ENCODE measurements at regions not wholly inside any gene's neighbourhood (a gene's known extent, or its start where the extent isn't known, plus 50 kb on each side); places are given as distances from the start of the nearest gene placed in this dataset.
A peak's percentile ranks its signal among the peaks of the same experiment; 100 is the strongest.

GRCh38 chr17:14452856-14453255 lies 152.0 kb downstream of the HS3ST3B1 start:
- H3K27me3 ChIP-seq (ENCODE audit: control insufficient read depth, insufficient read depth, low read length, poor library complexity, severe bottlenecking): no peaks in the 10 kb centered on the region

GRCh38 chr17:14451729-14452191 lies 150.9 kb downstream of the HS3ST3B1 start:
- peaks cover 19% of the 10 kb centered on the region for H3K4me1 Mint-ChIP-seq
- no peaks in the 10 kb centered on the region for H3K36me3 Mint-ChIP-seq (ENCODE audit: low read depth)
- no peaks in the 10 kb centered on the region for H3K9me3 Mint-ChIP-seq
- H3K4me3 Mint-ChIP-seq: no peak overlapping the region
- Histone ChIP-seq H3K27me3 (ENCODE audit: control insufficient read depth, insufficient read depth, low read length, poor library complexity, severe bottlenecking) (no peaks in the 10 kb centered on the region), H3K27ac (ENCODE audit: low read depth, low read length) (peak overlapping the region; percentile 5), H3K9ac (ENCODE audit: extremely low read depth, low read length, poor library complexity, severe bottlenecking) (no peak overlapping the region), H3K4me1 (ENCODE audit: control insufficient read depth, insufficient read depth, low read length) (peaks cover 13% of the 10 kb centered on the region), H3K9me3 (ENCODE audit: control insufficient read depth, low read length) (peaks cover 22% of the 10 kb centered on the region), H3K4me3 (ENCODE audit: low read length) (no peak overlapping the region), H3K36me3 (ENCODE audit: control insufficient read depth, insufficient read depth, low read length) (no peaks in the 10 kb centered on the region)
- no peak overlapping the region for H3K27ac Mint-ChIP-seq
- peak; percentile 85 for DNase-seq
- WGBS, 2 experiments (ENCODE audit: insufficient coverage in 1 of 2, insufficient read length in 1 of 2): 45 to 58% methylated on average over 10 to 11 of the region's 11 CpGs
- H3K27me3 Mint-ChIP-seq (ENCODE audit: insufficient read depth): no peaks in the 10 kb centered on the region
- no peak for TF ChIP-seq CTCF (conservative IDR thresholded peaks at IDR 0.05)

More at GRCh38 chr17:14452856-14453255, 152.0 kb downstream of the HS3ST3B1 start:
- Mint-ChIP-seq H3K27ac (no peak overlapping the region), H3K4me3 (no peak overlapping the region), H3K36me3 (ENCODE audit: low read depth) (no peaks in the 10 kb centered on the region), H3K9me3 (peaks cover 2% of the 10 kb centered on the region), H3K4me1 (peaks cover 19% of the 10 kb centered on the region), H3K27me3 (ENCODE audit: insufficient read depth) (no peaks in the 10 kb centered on the region)
- Histone ChIP-seq H3K9ac (ENCODE audit: extremely low read depth, low read length, poor library complexity, severe bottlenecking) (no peak overlapping the region), H3K4me1 (ENCODE audit: control insufficient read depth, insufficient read depth, low read length) (peaks cover 13% of the 10 kb centered on the region), H3K9me3 (ENCODE audit: control insufficient read depth, low read length) (peaks cover 28% of the 10 kb centered on the region), H3K27ac (ENCODE audit: low read depth, low read length) (no peak overlapping the region), H3K36me3 (ENCODE audit: control insufficient read depth, insufficient read depth, low read length) (no peaks in the 10 kb centered on the region), H3K4me3 (ENCODE audit: low read length) (peak overlapping the region; percentile 53)
- DNase-seq: no peak
- WGBS, 2 experiments (ENCODE audit: insufficient coverage in 1 of 2, insufficient read length in 1 of 2): 97% methylated on average over 1 of the region's 1 CpG; no CpG with 5 or more reads in 1 of the 2 experiments
- no peak for TF ChIP-seq CTCF (conservative IDR thresholded peaks at IDR 0.05)

- Histone ChIP-seq H3K27ac (ENCODE audit: low read depth, low read length) (no peak overlapping the region), H3K9ac (ENCODE audit: extremely low read depth, low read length, poor library complexity, severe bottlenecking) (no peak overlapping the region), H3K9me3 (ENCODE audit: control insufficient read depth, low read length) (no peaks in the 10 kb centered on the region), H3K4me1 (ENCODE audit: control insufficient read depth, insufficient read depth, low read length) (peaks cover 13% of the 10 kb centered on the region), H3K27me3 (ENCODE audit: control insufficient read depth, insufficient read depth, low read length, poor library complexity, severe bottlenecking) (no peaks in the 10 kb centered on the region), H3K4me3 (ENCODE audit: low read length) (no peak overlapping the region), H3K36me3 (ENCODE audit: control insufficient read depth, insufficient read depth, low read length) (no peaks in the 10 kb centered on the region)
- H3K27me3 Mint-ChIP-seq (ENCODE audit: insufficient read depth): no peaks in the 10 kb centered on the region
- WGBS, 2 experiments (ENCODE audit: insufficient coverage in 1 of 2, insufficient read length in 1 of 2): 90 to 100% methylated on average over 1 to 2 of the region's 2 CpGs
- H3K27ac Mint-ChIP-seq: no peak overlapping the region
- H3K4me3 Mint-ChIP-seq: no peak overlapping the region
- TF ChIP-seq CTCF (conservative IDR thresholded peaks at IDR 0.05): no peak
- no peaks in the 10 kb centered on the region for H3K9me3 Mint-ChIP-seq
- H3K36me3 Mint-ChIP-seq (ENCODE audit: low read depth): no peaks in the 10 kb centered on the region
- peaks cover 16% of the 10 kb centered on the region for H3K4me1 Mint-ChIP-seq
- DNase-seq: no peak
Observed at GRCh38 chr17:14448818-14449217, 147.9 kb downstream of the HS3ST3B1 start.
